GM21529 (cell line): ENCODE measurements at regions not wholly inside any gene's neighbourhood (a gene's known extent, or its start where the extent isn't known, plus 50 kb on each side); places are given as distances from the start of the nearest gene placed in this dataset.

Experiments used
- ATAC-seq: cut with Tn5 transposase; IDR thresholded peaks from one replicate; pipeline ENCODE4 v1.9.1; 2021; ENCODE audit not compliant: unreplicated experiment

DNA sequence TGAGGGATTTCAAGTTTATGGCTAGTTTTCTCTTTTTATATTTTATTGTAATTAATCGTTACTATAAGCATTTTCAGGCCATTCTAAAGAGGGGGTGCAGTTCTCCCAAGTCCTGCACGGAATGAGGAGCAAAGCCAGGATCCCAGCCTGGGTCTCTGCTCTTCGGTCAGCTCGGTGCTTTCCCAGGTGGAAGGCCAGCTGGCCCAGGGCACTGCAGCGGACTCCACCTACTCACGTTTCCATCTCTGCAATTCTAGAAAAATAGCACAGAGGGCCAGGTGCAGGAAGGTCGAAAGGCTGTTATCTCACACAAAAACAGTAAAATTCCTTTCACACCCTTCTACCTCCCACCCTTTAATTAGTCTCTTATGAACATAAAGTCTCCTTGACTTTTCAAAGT lies 59.5 kb upstream of the HES1 start:
- ATAC-seq, result no peak

DNA sequence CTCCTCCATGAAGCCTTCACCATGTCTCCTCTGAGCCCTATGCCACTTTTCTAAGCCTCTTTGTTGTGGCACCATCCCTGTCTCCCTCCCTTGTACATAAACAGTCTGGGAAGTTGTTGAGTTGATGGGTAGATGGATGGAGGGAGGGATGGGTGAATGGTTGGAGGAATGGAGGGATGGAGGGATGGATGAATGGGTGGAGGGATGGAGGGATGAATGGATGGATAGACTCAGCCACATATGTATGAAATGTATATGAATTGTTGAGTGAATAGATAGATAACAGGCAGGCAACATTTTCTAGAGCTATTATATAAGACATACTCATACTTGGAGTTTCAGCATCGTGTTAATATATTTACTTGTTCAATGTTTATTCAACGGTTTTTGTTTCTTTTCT lies 58.3 kb upstream of the HES1 start:
- ATAC-seq, result no peak

DNA sequence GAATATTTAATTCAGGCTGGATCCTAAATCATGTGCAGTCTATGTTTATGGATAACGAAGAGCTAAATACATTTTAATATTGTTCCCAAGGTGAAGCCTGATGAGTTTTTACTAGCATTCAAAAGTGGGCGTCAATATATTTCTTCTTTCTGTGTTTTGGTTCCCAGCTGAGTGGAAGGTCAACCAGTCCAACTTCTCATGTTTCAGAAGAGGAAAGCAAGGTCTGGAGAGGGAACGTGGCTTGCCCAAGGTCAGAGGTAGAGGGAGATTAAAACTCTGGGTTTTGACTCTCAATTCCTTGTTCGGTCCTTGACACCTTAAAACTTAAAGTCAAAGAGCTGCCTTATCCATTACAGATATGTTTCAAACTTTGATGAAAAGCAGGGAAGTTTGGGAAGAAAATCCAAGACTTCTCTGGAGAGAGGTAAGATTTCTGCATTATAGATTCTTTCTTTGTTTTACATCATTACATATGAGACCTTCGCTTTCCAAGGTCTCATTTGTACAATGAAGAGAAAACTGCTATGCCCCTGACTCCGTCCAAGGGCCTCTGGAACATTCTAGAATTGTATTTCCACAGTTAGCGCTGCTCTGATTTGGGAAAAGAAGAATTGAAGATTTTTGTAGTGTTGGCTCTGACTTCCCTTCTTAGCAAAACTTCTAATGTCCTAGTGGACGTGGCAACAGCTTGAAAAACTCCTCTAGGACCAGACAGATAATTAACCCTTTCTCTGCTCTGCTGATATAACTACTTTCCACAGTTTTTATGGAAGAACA lies 57.7 kb upstream of the HES1 start:
- ATAC-seq, result no peak

DNA sequence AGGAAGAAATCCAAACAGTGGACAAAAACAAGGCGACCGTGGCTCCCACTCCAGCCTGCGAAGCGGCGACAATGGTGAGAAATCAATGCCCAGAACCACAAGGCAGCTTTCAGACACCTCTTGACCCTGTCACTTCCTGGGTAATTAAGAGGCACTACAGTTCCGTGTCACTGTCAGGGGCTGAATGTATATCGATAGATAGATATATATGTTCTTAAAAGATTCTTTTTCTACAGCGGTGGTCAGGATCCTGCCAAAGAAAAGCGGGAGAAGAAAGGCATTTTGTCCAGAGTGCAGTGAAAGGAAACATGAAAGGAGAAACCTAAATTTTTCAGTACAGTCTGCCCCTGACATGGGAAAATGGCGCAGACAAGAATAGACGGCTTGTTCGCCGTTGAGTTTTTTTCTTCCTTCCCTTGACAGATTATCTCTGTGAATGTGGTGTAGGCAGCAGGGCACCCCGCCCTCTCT lies 56.2 kb upstream of the HES1 start:
- ATAC-seq, result no peak

DNA sequence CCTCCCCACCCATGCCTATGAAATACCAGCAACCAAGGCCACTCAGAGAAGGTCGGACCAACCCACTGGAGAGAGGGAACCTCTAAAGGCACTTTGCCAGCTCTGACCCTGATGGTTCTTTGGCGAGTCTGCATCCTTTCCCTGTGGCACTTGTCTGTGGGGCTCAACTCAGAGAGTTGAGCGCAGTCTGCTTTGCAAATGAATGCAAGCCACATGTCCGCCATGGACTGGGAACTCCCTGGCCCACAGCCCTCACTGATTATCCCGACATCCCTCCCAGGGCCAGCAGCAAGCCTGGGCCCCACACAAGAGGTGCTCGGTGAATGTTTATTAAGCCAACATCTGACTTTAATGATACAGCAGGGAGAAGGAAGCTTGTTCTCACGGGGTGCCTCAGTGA lies 55.5 kb upstream of the HES1 start:
- ATAC-seq, result no peak

DNA sequence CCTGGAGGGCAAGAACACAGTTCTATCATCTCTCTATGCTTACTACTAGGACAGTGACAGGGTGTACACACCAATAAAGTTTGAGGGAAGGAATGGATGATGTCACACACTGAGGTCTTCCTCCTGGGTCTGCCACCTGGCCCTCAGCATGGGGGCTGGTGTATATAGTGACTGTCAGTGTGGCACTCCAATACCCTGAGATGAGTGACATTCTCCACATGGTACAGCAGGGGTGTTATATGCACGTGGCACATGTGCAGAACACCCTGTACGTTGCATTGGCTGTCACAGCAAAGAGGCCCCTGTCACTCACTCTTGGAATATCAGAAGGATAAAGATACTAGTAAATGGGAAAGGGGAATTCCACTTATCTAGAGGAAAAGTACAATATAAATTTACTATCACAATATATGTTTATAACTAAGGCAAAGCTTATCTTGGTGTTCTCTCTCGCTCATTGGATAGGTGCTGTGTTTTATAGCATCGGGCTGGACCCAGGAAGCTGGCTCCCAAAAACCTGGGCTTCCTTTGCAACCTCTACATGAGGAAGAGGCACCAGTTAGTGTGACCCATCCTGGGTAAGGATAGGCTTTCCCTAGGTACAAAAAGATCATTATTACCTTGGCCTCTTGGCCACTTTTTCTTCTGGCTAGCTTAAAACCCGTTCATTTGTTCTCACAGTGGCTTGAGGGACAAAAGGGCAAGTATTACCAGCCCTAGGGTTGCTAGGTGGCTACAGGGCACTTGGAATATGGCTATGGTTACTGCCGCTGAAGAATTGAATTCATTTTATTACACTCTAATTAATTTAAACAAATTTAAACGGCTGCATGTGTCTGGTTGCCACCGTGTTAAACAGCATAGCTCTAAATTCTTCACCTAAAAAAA lies 54.8 kb upstream of the HES1 start:
- no peak for ATAC-seq

DNA sequence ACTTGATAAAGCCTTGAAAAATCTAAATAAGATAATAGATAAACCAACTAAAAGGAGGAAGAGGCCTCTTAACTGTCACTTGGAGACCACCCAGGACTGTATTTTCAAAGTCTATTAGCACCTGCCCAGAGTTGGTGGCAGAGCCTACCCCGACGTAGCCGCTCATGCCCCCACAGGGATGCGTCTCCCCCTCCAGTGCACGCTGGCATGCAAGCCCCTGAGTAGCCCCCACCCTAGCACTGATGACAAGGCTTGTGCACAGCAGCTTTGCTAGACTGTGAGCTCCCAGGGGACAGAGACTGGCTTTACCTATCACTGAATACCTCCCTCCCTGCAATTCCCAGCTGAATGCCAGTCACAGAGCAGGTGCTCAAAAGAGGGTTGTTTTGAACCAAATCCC lies 54.1 kb upstream of the HES1 start:
- ATAC-seq, result no peak

DNA sequence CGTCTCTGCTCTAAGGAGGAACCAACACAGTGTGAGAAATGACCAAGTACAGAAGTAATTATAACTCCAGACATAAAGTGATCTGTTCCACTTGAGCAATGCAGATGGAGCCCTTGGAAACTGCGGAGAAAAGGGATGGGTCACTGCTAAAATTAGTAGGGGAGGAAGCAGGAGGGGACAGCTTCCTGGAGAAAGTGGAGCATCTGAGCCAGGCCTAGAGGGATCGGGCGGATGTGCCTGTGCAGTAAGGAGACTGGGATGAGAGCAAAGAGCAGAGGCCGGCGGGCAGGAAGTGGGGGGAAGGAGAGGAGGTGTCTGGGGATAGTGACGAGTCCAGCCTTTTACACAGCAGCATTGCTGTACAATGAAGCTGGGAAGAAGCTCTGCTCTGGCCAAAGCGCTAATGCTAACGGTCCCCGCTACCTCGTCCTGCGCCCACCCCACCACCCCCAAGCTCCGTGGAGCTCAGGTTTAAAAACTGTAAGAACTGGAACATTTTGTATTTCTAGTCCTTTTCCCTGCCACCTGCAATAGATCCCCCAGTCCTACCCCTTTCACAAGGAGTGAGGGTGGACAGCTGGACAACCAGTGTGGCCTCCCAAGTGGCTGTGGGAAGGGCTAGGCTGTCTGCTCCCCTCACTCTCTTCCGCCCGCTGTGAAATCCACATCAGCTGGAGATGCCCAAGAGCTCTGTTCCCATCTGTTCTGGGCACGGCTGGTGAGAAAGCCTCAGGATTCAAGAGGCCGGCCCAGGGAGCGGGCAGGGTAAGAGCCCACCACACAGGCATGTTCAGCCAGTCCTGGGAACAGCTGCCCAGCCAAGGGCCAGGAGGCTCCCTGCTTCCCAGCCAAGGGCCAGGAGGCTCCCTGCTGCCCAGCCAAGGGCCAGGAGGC lies 53.0 kb upstream of the HES1 start:
- ATAC-seq, result no peak

DNA sequence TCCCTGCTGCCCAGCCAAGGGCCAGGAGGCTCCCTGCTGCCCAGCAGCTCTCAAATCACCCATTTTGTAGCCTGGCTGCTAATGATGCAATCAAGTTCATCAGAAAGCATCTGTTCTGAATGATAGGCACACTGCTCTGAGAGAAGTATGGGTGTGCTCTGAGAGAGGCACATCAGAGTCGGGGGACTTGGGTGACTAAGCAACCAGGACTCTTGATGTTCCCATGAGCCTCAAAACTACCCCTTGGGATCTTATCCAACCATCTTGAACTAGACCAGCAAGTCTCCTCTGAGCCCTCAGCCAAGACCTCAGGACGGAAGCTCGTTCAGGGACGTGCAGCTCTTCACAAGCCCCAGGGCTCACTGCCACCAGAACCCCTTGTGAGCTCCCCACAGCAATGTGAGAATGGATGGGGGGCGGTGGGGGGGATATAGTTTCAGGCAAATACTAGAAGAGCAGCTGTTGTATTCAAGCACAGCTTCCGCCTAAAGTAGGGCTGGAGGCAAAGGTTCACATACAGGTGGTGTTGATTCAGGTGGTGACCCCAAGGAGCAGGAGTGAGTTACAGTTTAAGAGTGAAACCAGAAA lies 52.2 kb upstream of the HES1 start:
- ATAC-seq, result peak; percentile 45

DNA sequence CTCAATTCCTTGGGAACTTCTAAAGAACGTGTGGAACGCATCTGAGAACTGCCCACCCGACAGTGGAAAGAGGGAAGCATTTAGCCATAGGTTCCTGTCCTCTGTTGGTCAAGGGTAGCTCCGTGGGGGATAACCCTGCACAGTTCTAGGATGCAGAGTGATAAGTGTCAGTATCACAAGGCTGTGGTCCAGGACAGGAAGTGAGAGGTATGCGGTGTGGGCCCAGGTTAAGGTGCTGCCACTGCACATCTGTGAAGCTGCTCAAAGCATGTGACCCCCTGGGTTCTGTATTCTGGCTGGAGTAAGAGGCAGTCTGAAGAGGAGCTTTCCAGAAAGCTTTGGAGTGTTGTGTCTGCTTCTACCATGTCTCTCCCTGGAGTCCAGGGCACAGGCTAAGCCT lies 51.7 kb upstream of the HES1 start:
- peak; percentile 98 for ATAC-seq
